HEK293 (cell line): ENCODE measurements at regions not wholly inside any gene's neighbourhood (a gene's known extent, or its start where the extent isn't known, plus 50 kb on each side); places are given as distances from the start of the nearest gene placed in this dataset.

Experiments
- CTCF ChIA-PET: fragments of 350-600 bp; formaldehyde crosslinking; extraction: SDS; loops from one replicate; lab custom pipeline; 2021; ENCODE audit warnings: antibody characterized with exemption; lab: Yijun Ruan, JAX
- POLR2A ChIA-PET: fragments of 300-600 bp; formaldehyde crosslinking; extraction: SDS; loops from one replicate; lab custom pipeline; 2020; ENCODE audit warnings: antibody characterized with exemption, inconsistent platforms; lab: Yijun Ruan, JAX
- H3K27ac ChIP-seq: fragments of 200-500 bp; sonication (Bioruptor generic); 2 replicates; pipeline ENCODE4 v1.5.1; 2014; ENCODE audit warnings: low read depth, low read length, control low read depth, inconsistent platforms; ENCODE audit errors: extremely low read depth
- H3K36me3 ChIP-seq, 2 experiments: fragments of 200-500 bp in 1 of 2; sonication (Bioruptor generic) in 1 of 2; 1 replicate in 1 of 2; 2 replicates in 1 of 2; pipeline ENCODE4 v1.5.1; 2014 to 2017; ENCODE audit warnings: inconsistent platforms in 2 of 2, low read length in 2 of 2; ENCODE audit not compliant: control insufficient read depth in 2 of 2, insufficient read depth in 1 of 2
- H3K4me1 ChIP-seq: fragments of 200-500 bp; sonication (Bioruptor generic); 2 replicates; pipeline ENCODE4 v1.5.1; 2014; ENCODE audit warnings: mild to moderate bottlenecking, low read length, inconsistent platforms; ENCODE audit not compliant: control insufficient read depth, insufficient read depth
- H3K4me3 ChIP-seq: 2 replicates; pipeline ENCODE4 v1.5.1; 2011; ENCODE audit warnings: low read depth, mild to moderate bottlenecking, control low read depth, low read length, moderate library complexity
- H3K9me3 ChIP-seq: fragments of 200-500 bp; sonication (Bioruptor generic); 2 replicates; pipeline ENCODE4 v1.5.1; 2014; ENCODE audit warnings: low read depth, low read length, inconsistent platforms; ENCODE audit not compliant: control insufficient read depth, insufficient read depth
- GLI2 ChIP-seq: fragments of 450-650 bp; formaldehyde crosslinking; IDR thresholded peaks from 2 replicates; pipeline ENCODE4; 2017; ENCODE audit warnings: missing biosample characterization, missing genetic modification characterization, low read depth, borderline replicate concordance
- MEIS1 ChIP-seq: sonication (generic); formaldehyde crosslinking; IDR thresholded peaks from 2 replicates; pipeline ENCODE4 v1.8.1; 2022; ENCODE audit warnings: missing genetic modification reagents, mild to moderate bottlenecking, borderline replicate concordance
- REPIN1 ChIP-seq: fragments of 450-650 bp; formaldehyde crosslinking; IDR thresholded peaks from 2 replicates; pipeline ENCODE4 v1.5.1; 2017; ENCODE audit warnings: missing biosample characterization, missing genetic modification characterization, low read depth
- ZBTB7A ChIP-seq: fragments of 450-650 bp; formaldehyde crosslinking; IDR thresholded peaks from 2 replicates; pipeline ENCODE4 v1.5.1; 2016; ENCODE audit warnings: low read depth, missing biosample characterization, missing genetic modification characterization
- ZFP69B ChIP-seq: fragments of 450-650 bp; formaldehyde crosslinking; IDR thresholded peaks from 2 replicates; pipeline ENCODE4 v1.5.1; 2016; ENCODE audit warnings: missing biosample characterization, missing genetic modification characterization
- ZNF10 ChIP-seq: fragments of 450-650 bp; formaldehyde crosslinking; IDR thresholded peaks from 2 replicates; pipeline ENCODE4 v1.5.1; 2017; ENCODE audit warnings: missing biosample characterization, missing genetic modification characterization
- ZNF157 ChIP-seq: fragments of 450-650 bp; formaldehyde crosslinking; IDR thresholded peaks from 2 replicates; pipeline ENCODE4 v1.5.1; 2016; ENCODE audit warnings: missing biosample characterization, missing genetic modification characterization
- ZNF16 ChIP-seq: fragments of 450-650 bp; formaldehyde crosslinking; IDR thresholded peaks from 2 replicates; pipeline ENCODE4 v1.5.1; 2016; ENCODE audit warnings: low read depth, missing biosample characterization, missing genetic modification characterization
- ZNF248 ChIP-seq: fragments of 450-650 bp; formaldehyde crosslinking; IDR thresholded peaks from 2 replicates; pipeline ENCODE4 v1.5.1; 2017; ENCODE audit warnings: missing biosample characterization, missing genetic modification characterization
- ZNF324 ChIP-seq: fragments of 450-650 bp; formaldehyde crosslinking; IDR thresholded peaks from 2 replicates; pipeline ENCODE4 v1.5.1; 2016; ENCODE audit warnings: missing biosample characterization, missing genetic modification characterization
- ZNF423 ChIP-seq: fragments of 450-650 bp; formaldehyde crosslinking; IDR thresholded peaks from 2 replicates; pipeline ENCODE4 v1.5.1; 2016; ENCODE audit warnings: missing biosample characterization, missing genetic modification characterization
- ZNF558 ChIP-seq: fragments of 450-650 bp; formaldehyde crosslinking; IDR thresholded peaks from 2 replicates; pipeline ENCODE4 v1.5.1; 2016; ENCODE audit warnings: missing biosample characterization, missing genetic modification characterization
- ZNF571 ChIP-seq: fragments of 450-650 bp; formaldehyde crosslinking; IDR thresholded peaks from 2 replicates; pipeline ENCODE4 v1.5.0; 2017; ENCODE audit warnings: missing biosample characterization, missing genetic modification characterization
- ZNF626 ChIP-seq: fragments of 450-650 bp; sonication (Bioruptor Pico); formaldehyde crosslinking; IDR thresholded peaks from 2 replicates; pipeline ENCODE4 v1.5.1; 2018; ENCODE audit warnings: missing biosample characterization, missing genetic modification characterization, inconsistent platforms
- ZNF747 ChIP-seq: fragments of 450-650 bp; formaldehyde crosslinking; IDR thresholded peaks from 2 replicates; pipeline ENCODE4 v1.5.1; 2016; ENCODE audit warnings: missing biosample characterization, missing genetic modification characterization
- ZNF791 ChIP-seq: fragments of 450-650 bp; formaldehyde crosslinking; IDR thresholded peaks from 2 replicates; pipeline ENCODE4 v1.5.1; 2016; ENCODE audit warnings: missing biosample characterization, missing genetic modification characterization
- ZNF792 ChIP-seq: fragments of 450-650 bp; formaldehyde crosslinking; IDR thresholded peaks from 2 replicates; pipeline ENCODE4 v1.5.1; 2016; ENCODE audit warnings: missing biosample characterization, missing genetic modification characterization
- TF ChIP-seq, protein P1 (sequence below): sonication (generic); formaldehyde crosslinking; IDR thresholded peaks from 2 replicates; pipeline ENCODE4 v1.8.1; 2022; ENCODE audit warnings: mild to moderate bottlenecking, moderate library complexity, missing genetic modification reagents
- TF ChIP-seq, protein P2 (sequence below): IDR thresholded peaks from 2 replicates; pipeline ENCODE4 v1.6.1; 2011; ENCODE audit warnings: mild to moderate bottlenecking, low read depth, low read length, borderline replicate concordance
- TF ChIP-seq, protein P3 (sequence below): fragments of 450-650 bp; formaldehyde crosslinking; IDR thresholded peaks from 2 replicates; pipeline ENCODE4 v1.5.1; 2016; ENCODE audit warnings: missing biosample characterization, missing genetic modification characterization
- TF ChIP-seq, protein P4 (sequence below): fragments of 450-650 bp; formaldehyde crosslinking; IDR thresholded peaks from 2 replicates; pipeline ENCODE4 v1.5.1; 2016; ENCODE audit warnings: missing biosample characterization, missing genetic modification characterization

DNA sequence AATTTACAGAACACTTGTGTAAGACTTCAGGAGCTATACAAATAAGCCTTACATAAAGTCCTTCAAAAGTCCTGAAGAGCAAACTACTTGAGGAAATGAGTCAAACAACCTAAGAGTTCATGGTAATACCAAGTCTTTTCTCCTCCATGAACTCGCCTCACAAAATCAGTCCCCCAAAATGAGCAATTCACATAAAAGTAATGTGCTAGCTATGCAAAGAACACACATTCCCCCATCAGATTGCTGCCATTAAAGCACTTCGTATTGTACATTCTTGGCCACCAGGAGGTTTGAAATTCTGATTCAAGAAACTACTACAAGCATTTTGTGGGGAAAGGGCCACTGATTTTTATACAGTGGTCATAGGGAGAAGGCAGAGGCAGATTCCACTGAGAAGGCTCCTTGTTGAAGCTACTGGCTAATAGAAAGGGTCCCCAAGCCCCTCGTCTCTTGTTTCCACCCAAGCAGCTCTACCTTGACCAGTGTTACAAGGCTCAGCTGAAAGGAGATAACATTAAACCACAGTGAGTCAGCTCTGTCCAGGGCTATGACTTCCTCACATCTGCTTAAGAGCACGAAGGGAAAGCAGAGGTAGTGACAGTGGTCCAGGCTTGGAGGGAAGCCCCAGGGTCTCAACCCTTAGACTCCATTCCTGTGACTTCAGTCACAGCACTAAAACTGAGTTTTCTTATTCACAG is 115.2 kb upstream of the CDK1 start:
- Histone ChIP-seq H3K9me3 (no peaks in the 10 kb centered on the region), H3K4me1 (0 out of 2 replicates have a peak, but pooled peaks cover 7% of the 10 kb centered on the region), H3K4me3 (no peak overlapping the region), H3K27ac (no peak overlapping the region), H3K36me3 (no peaks in the 10 kb centered on the region)
- ChIA-PET CTCF (interaction anchor here (0.5 to 0.9 kb wide), 2 partner anchors 12 to 105 kb away, joined by 3 read pairs; no protein-coding TSS in a partner anchor), POLR2A (interaction anchor here (1.1 to 1.3 kb wide), 2 partner anchors 8 to 115 kb away, joined by 3 read pairs; partner anchors contain the start of gene CDK1)
- TF ChIP-seq ZNF324 (tag by site-specific recombination) = no peak
- no peak for TF ChIP-seq ZNF791
- TF ChIP-seq ZNF16 (tag by site-specific recombination) = no peak

GRCh38 chr10:60661637-60662036 is 116.6 kb upstream of the CDK1 start:
- POLR2A ChIA-PET = interaction anchor here (1.1 kb wide), 1 partner anchor 117 kb away, joined by 3 read pairs; the partner anchor contains the start of gene CDK1
- TF ChIP-seq, protein P1, sequence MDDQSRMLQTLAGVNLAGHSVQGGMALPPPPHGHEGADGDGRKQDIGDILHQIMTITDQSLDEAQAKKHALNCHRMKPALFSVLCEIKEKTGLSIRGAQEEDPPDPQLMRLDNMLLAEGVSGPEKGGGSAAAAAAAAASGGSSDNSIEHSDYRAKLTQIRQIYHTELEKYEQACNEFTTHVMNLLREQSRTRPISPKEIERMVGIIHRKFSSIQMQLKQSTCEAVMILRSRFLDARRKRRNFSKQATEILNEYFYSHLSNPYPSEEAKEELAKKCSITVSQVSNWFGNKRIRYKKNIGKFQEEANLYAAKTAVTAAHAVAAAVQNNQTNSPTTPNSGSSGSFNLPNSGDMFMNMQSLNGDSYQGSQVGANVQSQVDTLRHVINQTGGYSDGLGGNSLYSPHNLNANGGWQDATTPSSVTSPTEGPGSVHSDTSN (CRISPR knock-in tag) = no peak
- TF ChIP-seq ZNF423 (tag by site-specific recombination) = no peak
- TF ChIP-seq ZNF558 (tag by site-specific recombination) = no peak
- no peak for TF ChIP-seq ZFP69B
- TF ChIP-seq, protein P2, sequence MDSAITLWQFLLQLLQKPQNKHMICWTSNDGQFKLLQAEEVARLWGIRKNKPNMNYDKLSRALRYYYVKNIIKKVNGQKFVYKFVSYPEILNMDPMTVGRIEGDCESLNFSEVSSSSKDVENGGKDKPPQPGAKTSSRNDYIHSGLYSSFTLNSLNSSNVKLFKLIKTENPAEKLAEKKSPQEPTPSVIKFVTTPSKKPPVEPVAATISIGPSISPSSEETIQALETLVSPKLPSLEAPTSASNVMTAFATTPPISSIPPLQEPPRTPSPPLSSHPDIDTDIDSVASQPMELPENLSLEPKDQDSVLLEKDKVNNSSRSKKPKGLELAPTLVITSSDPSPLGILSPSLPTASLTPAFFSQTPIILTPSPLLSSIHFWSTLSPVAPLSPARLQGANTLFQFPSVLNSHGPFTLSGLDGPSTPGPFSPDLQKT = no peak
- no peak for TF ChIP-seq REPIN1 (tag by site-specific recombination)
- TF ChIP-seq ZNF792 (tag by site-specific recombination) = no peak
- no peak for TF ChIP-seq ZNF626 (tag by site-specific recombination)
- TF ChIP-seq MEIS1 (CRISPR knock-in tag) = no peak
- TF ChIP-seq ZNF157 = no peak
- TF ChIP-seq ZNF747 (tag by site-specific recombination) = no peak
- no peak for TF ChIP-seq ZNF10 (tag by site-specific recombination)
- no peak for TF ChIP-seq ZBTB7A (tag by site-specific recombination)
- TF ChIP-seq, protein P3, sequence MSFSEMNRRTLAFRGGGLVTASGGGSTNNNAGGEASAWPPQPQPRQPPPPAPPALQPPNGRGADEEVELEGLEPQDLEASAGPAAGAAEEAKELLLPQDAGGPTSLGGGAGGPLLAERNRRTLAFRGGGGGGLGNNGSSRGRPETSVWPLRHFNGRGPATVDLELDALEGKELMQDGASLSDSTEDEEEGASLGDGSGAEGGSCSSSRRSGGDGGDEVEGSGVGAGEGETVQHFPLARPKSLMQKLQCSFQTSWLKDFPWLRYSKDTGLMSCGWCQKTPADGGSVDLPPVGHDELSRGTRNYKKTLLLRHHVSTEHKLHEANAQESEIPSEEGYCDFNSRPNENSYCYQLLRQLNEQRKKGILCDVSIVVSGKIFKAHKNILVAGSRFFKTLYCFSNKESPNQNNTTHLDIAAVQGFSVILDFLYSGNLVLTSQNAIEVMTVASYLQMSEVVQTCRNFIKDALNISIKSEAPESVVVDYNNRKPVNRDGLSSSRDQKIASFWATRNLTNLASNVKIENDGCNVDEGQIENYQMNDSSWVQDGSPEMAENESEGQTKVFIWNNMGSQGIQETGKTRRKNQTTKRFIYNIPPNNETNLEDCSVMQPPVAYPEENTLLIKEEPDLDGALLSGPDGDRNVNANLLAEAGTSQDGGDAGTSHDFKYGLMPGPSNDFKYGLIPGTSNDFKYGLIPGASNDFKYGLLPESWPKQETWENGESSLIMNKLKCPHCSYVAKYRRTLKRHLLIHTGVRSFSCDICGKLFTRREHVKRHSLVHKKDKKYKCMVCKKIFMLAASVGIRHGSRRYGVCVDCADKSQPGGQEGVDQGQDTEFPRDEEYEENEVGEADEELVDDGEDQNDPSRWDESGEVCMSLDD (tag by site-specific recombination) = no peak
- Histone ChIP-seq H3K36me3 (no peaks in the 10 kb centered on the region), H3K4me3 (no peak overlapping the region), H3K27ac (no peak overlapping the region), H3K9me3 (no peaks in the 10 kb centered on the region), H3K4me1 (0 out of 2 replicates have a peak, but pooled peaks cover 7% of the 10 kb centered on the region)
- CTCF ChIA-PET = no interaction called here

GRCh38 chr10:60660625-60661024 is 117.7 kb upstream of the CDK1 start:
- ChIA-PET POLR2A (no interaction called here), CTCF (interaction anchor here (0.5 kb wide), 1 partner anchor 216 kb away, joined by 3 read pairs; no protein-coding TSS in a partner anchor)
- Histone ChIP-seq H3K36me3 (no peaks in the 10 kb centered on the region), H3K4me3 (no peak overlapping the region), H3K9me3 (no peaks in the 10 kb centered on the region), H3K4me1 (0 out of 2 replicates have a peak, but pooled peaks cover 7% of the 10 kb centered on the region), H3K27ac (no peak overlapping the region)
- no peak for TF ChIP-seq GLI2 (tag by site-specific recombination)
- no peak for TF ChIP-seq ZNF248
- TF ChIP-seq, protein P4, sequence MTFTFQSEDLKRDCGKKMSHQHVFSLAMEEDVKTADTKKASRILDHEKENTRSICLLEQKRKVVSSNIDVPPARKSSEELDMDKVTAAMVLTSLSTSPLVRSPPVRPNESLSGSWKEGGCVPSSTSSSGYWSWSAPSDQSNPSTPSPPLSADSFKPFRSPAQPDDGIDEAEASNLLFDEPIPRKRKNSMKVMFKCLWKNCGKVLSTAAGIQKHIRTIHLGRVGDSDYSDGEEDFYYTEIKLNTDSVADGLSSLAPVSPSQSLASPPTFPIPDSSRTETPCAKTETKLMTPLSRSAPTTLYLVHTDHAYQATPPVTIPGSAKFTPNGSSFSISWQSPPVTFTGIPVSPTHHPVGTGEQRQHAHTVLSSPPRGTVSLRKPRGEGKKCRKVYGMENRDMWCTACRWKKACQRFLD (tag by site-specific recombination) = no peak
- TF ChIP-seq ZNF571 = no peak
